GM21423 (cell line): ENCODE measurements at regions not wholly inside any gene's neighbourhood (a gene's known extent, or its start where the extent isn't known, plus 50 kb on each side); places are given as distances from the start of the nearest gene placed in this dataset.
"Not testable (repeated sequence)": the region's sequence is repeated elsewhere in the genome, so short reads cannot be mapped to it uniquely, and the experiment has no call there.

Experiments
- ATAC-seq: cut with Tn5 transposase; IDR thresholded peaks from one replicate; pipeline ENCODE4 v1.9.1; 2021; ENCODE audit warnings: mild to moderate bottlenecking, moderate library complexity; ENCODE audit not compliant: unreplicated experiment

DNA sequence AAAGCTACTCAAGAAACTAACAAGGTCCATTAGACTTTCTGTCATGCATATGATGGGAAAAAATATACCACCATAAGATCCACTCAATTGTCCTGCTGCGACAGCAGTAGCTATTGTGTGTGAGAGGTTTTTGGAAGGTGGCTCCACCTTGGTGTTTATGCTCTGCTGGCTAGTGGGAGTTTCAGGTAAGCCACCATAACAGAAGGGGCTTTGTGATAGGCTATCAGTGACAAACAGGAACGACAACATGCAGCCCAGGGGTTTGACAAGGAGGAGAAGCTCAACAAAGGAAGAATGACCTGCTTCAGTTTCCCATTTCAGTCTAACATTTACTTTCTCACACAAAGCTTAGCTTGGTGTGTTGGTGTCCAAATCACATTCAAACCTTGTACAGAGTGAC is 182.6 kb downstream of the ATOH1 start:
- ATAC-seq = no peak

DNA sequence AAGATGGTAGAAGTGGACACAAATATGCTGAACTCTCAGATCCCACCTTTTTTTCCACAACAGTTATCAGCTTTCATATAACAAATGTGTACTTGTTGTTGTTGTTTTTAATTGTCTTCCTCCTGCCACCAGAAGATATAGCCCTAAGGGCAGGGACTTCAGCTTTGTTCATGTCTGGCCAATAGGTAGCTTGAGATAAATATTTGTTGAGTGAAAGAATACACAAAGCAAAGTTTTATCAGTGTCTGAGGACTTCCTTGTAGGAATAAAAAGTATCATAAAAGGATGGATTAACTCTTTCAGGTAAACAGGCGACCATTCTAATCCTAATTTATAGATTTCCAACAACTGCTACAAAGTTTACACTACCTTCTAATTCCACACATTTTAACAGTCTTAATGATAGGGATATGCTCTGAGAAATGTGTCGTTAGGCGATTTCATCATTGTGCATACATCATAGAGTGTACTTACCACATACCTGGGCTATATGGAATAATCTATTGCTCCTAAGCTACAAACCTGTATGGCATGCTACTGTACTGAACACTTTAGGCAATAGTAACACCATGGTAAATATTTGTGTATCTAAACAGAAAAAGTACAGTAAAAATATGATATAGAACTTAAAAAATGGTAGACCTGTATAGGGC is 186.1 kb downstream of the ATOH1 start:
- no peak for ATAC-seq

DNA sequence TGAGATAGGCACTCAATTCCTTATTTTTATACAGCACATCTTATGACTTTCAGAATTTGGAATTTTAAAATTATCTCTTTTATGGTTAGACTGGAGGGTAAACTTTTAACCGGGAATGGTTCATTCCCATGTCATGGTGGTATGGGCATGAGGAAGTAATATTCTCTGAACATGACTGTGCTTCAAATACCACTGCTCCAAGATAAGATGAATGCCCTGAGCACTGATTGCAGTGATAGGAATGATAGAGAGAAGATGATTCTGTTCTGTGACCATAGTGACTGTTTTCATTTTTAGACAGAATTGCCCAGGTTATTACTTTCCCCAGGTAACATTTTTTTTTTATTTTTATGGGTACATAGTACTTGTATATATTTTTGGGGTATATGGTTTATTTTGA is 187.4 kb downstream of the ATOH1 start:
- ATAC-seq = no peak

DNA sequence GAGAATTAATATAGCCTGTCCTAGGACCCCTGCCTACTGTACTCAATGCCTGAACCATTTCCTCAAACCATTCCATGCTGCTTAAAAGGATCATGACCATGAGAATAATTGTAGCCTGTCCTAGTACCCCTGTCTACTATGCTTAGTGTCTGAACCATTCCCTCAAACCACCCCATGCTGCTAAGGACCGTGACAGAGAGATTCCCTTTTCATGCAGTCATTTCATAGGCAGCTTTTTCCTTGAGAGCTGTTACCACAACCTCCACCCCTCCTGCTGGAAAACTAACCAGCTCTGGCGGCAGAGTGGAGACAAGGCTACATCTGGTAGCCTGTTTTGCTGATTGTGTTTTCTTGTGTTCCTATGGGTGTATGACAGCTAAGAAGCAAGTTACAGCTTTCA is 174.9 kb upstream of the SMARCAD1 start:
- no peak for ATAC-seq

DNA sequence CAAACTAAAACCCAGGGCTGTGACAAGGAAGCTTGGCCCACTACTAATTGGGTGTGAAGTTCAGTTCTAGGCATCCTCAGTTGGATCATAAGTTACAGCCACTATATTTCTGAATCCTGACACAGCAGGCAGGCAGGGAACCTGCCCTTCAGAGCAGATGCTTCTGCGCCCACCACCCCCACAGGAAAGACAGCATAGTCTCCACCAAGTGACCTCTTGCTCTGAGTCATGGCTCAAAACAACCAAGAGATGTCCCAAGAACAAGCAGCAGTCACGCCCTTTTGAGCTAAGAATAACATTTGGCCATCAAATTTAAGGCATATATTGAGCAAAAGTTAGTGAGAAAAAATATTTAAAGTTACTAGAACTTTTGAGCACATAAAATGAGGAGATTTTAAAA is 170.7 kb upstream of the SMARCAD1 start:
- ATAC-seq = peak; percentile 44

DNA sequence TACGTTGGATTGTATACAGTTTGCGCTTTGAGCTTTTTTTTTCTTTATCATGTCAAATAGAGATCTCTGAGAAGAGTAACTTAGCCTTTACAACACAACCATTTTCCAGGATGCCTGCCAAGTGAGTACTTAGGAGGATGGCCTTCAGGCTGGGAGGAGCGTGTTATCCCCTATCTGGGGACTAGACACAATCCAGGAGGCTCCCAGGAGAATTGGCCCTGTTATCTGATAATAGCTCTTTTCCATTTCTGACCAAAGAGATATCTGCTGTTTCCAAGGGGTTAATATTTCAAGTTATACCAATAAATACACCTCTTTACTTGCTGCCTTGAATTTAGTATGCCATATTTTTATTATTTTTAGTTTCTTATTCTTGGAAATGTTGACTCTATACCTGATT is 169.5 kb upstream of the SMARCAD1 start:
- ATAC-seq = no peak

DNA sequence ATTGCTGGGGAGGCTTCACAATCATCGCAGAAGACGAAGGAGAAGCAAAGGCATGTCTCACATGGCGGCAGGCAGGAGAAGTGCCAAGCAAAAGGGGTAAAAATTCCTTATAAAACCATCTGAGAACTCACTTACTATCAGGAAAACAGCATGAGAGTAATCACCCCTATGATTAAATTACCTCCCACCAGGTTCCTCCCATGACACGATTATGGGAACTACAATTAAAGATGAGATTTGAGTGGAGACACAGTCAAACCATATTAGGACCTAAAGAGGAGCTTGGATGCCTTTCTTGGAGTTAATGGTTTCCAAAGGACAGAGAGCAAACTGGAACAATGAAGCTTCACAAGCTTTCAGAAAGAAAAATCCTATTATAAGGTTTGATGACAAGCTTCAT is 168.4 kb upstream of the SMARCAD1 start:
- ATAC-seq = no peak

DNA sequence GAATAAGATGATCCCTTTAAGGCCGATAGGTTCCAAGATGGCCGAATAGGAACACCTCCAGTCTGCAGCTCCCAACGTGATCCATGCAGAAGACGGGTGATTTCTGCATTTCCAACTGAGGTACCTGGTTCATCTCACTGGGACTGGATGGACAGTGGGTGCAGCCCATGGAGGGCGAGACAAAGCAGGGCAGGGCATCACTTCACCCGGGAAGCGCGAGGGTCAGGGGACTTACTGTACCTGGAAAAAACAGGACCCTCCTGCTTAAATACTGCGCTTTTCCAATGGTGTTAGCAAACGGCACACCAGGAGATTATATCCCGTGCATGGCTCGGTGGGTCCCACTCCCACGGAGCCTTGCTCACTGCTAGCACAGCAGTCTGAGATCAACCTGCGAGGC is 163.2 kb upstream of the SMARCAD1 start:
- not testable (repeated sequence) for ATAC-seq

DNA sequence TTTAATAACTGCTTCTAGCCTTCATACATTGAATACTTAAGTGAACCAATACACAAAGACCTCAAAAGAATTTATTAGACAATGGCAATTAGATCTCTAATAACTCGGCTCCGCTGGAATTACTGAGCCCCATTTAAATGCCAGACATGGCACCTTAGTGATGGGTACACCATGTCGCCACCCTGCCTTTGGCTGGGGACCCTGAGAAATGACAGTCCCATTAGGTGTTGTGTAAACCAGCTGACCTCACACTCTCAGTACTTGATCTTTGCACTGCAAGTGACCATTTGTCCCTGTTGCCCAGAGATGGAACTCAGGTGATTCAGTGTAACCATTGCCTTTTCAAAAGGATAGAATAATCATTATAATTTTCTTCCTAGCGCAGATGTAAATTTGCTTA is 144.6 kb upstream of the SMARCAD1 start:
- no peak for ATAC-seq

DNA sequence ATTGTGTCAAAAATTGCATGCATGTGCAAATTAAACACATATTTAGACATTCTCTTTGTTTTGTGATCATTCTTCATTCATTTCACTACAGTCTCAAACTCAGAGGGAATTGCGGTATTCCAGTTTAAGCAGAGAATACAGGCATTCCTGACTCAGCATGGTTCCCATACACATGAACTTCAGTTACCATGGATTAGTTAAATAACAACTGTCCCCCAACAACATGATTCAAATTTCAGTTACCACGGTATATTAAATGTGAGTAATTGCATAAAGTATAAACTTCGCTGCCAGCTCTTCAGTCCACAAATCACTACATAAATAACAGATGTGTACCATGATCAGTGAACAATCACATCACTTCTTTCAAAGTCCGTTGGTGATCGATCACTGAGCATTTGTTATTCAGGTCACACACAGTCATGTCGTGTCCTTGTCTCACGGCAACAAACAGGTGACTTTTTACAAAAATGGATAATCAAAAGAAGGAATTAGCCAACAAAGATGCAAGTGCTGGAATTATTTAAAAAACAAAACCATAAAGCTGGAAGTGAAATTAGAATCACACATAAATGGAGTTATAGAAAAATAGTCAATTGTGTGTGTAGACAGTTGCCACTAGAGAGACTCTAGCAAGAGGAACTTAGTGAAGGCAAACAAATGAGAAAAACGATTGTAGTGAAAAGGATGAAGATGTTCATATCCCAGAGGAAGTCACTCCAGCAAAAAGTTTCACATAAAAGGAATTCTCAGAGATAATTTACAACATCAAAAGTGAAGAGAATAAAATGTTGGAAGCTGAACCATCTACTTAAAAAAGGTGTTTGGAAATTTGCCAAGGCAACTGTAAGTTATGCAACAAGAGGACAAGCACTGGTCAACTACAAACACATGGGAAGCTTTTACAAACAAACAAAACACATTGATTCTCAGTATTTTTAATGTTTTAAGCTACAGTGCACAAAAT is 138.6 kb upstream of the SMARCAD1 start:
- no peak for ATAC-seq

DNA sequence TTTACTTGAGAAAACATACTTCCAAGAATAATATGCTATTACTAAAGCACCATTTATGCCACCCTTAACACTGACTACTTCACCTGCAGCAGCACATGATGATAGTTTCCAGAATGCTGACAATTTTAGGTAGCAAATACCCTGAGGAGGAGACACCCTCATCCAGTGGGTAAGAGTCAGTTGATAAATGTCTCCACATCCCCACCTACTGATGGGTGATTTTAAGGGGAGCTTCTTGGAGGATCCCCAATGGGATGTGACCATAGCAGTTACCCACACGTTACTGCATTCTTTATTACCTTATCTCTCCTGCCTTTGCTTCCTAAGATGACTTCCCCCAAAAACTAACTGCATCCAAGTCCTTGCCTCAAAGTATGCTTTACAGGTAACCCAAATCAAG is 131.2 kb upstream of the SMARCAD1 start:
- ATAC-seq = no peak

DNA sequence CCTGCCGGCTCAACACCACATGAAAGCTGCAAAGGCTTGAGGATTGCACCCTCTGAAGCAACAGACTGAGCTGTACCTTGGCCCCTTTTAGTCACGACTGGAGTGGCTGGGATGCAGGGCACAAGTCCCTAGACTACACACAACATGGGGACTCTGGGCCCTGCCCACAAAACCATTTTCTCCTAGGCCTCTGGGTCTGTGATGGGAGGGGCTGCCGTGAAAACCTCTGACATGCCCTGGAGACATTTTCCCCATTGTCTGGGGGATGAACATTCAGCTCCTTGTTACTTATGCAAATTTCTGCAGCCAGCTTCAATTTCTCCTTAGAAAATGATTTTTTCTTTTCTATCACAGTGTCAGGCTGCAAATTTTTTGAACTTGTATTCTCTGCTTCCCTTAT is 123.5 kb upstream of the SMARCAD1 start:
- no peak for ATAC-seq

DNA sequence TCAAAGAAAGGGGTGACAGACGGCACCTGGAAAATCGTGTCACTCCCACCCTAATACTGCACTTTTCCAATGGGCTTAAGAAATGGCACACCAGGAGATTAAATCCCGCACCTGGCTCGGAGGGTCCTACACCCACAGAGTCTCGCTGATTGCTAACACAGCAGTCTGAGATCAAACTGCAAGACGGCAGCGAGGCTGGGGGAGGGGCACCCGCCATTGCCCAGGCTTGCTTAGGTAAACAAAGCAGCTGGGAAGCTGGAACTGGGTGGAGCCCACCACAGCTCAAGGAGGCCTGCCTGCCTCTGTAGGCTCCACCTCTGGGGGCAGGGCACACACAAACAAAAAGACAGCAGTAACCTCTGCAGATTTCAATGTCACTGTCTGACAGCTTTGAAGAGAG is 108.5 kb upstream of the SMARCAD1 start:
- ATAC-seq = not testable (repeated sequence)

DNA sequence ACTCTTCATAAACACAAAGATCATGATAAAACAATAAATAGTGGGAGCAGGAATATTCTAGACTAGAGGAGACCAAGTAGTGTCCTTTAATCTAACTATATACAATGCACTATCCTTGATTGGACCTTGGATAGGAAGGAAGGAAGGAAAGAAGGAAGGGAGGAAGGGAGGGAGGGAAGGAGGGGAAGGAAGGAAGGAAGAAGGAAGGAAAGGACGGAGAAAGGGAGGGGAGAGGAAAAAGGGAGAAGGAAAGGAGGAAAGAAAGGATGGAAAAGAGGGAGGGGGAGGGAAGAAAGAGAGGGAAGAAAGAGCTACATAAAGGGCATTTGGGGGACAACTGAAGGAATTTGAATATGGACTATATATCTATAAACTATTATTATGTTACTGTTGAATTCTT is 95.0 kb upstream of the SMARCAD1 start:
- no peak for ATAC-seq

DNA sequence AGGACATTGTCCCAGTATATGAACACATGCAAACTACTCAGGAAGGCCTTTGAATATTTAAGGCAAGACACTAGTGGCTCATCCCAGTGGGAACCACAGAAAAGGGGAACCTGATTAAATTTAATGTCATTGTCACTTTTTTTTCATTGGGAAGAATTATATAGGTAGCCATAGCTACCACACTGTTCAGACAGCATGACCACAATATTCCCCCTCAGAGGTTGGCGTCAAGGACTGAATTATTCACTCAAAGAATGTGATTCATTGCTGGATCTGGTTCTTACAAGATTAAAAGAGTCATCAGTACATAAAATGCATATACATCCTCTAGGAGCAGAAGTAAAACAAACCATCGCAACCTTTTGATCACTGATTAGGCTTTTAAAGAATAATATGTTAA is 92.0 kb upstream of the SMARCAD1 start:
- ATAC-seq = no peak

DNA sequence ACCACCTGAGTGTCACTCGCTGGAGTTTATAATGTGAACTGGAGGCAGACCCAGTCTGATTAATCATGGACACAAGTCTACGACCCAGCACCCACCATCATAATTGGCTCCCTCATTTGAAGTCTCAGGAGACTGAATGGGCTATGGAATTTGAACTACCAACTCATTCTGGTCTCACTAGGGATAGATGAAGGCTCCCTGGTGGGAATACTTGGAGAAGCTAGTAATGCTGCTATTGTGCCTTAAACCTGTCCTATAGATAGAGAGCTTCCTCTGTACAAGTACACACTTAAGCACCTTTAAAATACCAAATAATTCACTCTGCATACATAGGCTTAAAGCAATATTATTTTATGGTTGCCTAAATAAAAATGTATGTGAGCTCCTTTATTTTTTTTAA is 90.8 kb upstream of the SMARCAD1 start:
- no peak for ATAC-seq

DNA sequence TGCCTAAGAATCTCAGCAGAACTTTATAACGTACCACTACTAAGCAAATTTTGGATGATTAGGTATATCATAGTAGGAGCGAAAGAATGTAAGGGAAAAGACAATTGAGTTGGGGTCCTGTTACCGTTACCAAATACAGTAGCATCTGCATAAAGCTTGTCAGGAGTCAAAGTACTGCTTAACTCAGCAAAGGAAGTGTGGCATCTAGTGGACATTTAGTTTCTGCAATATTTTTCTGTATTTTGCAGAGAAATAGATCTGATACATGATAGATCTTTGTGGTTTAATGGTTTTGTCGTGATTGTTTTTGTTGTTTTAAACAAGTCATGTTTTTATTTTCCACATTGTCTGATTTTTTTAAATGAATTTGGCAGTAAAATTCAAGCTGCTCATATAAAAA is 81.0 kb upstream of the SMARCAD1 start:
- ATAC-seq = no peak

DNA sequence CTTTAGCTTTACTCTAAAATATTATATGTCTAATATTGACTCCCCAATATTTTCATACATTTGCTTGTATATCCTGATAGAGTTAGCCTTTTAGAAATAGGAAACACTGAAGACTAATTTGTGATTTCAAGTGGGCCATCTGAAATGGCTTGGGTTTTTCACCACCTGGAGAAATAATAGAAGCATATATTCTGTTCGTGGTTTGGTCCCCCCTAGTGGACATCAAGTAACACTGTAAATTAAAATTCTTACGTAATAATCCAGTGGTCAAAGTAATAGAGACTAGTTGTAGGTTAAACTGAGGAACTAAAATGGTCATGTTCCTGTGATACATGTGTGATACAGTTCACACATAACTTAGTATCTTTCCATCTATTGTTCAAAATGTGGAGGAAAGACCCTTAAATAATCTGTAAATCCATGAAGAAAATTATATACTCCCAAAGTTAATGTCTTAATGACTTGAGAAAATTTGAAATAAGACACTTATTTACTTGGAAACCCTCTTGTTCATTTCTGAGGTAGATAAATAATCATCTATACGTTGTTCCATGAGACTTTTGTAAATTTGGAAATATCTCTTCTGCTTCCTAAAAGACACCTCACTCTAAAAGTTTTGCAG is 79.8 kb upstream of the SMARCAD1 start:
- peak; percentile 69 for ATAC-seq

DNA sequence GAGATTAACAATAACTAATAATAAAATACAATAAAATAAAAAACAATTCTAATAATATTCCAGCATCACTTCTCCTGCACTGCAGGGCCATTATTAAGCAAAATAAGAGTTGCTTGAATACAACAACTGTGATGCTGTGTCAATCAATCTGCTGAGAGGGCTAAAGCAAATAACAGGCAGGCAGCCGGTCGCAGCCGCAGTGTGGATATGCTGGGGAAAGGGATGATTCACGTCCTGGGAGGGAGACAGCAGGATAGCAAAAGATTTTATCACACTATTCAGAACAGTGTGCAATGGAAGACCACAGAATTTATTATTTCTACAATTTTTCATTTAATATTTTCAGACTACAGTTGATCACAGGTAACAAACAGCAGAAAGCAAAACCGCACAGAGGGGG is 76.5 kb upstream of the SMARCAD1 start:
- no peak for ATAC-seq

DNA sequence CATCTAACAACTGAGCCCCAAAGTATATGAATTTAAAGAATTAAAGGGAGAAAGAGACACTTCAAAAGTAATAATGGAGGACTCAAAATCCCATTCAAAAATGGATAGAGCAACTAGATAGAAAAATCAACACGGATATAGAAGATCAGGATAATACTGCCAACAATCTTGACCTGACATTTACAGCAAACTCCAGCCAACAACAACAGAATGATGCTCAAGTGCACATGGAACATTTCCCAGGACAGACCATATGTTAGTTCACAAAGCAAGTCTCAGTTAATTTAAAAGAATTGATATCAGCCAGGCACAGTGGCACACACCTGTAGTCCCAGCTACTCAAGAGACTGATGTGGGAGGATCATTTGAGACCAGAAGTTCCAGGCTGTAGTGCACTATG is 72.0 kb upstream of the SMARCAD1 start:
- no peak for ATAC-seq

DNA sequence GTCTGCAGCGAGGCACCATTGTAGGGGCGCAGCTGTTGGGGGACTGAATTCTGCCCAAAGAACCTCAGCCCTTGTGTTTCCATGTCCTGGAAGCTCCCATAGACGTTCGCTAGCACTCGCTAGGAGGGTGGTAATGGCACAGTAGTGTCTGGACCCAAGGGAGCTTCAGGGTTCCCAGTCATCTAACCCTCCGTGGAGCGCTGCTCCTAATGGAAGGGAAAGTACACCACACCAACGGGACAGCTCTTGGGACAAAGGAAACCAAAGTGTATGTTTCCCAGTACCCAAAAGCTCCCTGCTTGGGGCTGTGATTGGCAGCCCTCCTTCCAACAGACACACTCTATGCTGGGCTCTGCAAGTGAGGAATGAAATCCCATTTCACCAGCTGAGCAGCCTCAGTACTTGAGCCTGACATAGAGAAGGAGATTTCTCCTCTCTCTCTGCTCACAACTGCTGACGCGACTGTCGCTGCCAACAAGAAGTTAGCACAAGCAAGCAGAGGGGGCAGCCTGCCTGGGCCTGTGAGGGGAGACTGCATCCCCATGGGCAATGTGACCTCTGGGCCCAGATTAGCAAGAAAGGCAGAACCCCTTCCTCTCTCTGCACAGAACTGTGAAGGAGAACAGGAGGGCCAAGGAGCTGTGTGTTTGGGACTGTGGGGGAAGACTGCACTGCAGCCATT is 67.6 kb upstream of the SMARCAD1 start:
- no peak for ATAC-seq
